ENCODE measurements at regions not wholly inside any gene's neighbourhood (a gene's known extent, or its start where the extent isn't known, plus 50 kb on each side); places are given as distances from the start of the nearest gene placed in this dataset.

- no peak for TF ChIP-seq POLR2AphosphoS5 (IDR thresholded peaks at IDR 0.05; ENCODE audit: low read depth)
- TF ChIP-seq CTCF (conservative IDR thresholded peaks at IDR 0.05; ENCODE audit: low read depth in 2 of 2), result no peak
Measured at GRCh38 chr7:120160166-120160565, 112.8 kb upstream of the KCND2 start.

All from GM23338 (cell line).